ENCODE measurements at regions not wholly inside any gene's neighbourhood (a gene's known extent, or its start where the extent isn't known, plus 50 kb on each side); places are given as distances from the start of the nearest gene placed in this dataset.

DNA sequence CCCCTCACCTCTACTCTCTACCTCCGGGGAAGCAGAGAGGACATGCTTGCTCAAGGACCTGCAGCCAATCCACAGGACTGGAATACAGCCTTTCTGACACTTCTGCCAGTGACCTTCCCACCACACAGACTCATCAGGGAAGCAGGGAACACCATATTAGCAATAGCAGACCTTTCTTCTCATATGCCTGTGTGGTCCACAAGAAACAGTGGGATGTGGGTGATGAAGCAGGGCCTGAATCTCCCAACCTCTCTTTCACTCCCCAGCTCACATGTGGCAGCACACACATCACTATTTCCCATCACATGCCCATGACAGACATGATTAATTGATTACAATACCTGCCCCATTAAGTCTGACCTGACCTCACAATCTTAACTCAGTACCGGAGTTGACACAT is 695.1 kb downstream of the MATN1 start:
- DNase-seq (ENCODE audit: low read depth): no peak
- TF ChIP-seq MYC (IDR thresholded peaks at IDR 0.05; ENCODE audit: low read depth, low read length) (no peak), POLR2A (IDR thresholded peaks at IDR 0.05; ENCODE audit: extremely low read depth, insufficient read length) (no peak)
- TF ChIP-seq, protein P1, sequence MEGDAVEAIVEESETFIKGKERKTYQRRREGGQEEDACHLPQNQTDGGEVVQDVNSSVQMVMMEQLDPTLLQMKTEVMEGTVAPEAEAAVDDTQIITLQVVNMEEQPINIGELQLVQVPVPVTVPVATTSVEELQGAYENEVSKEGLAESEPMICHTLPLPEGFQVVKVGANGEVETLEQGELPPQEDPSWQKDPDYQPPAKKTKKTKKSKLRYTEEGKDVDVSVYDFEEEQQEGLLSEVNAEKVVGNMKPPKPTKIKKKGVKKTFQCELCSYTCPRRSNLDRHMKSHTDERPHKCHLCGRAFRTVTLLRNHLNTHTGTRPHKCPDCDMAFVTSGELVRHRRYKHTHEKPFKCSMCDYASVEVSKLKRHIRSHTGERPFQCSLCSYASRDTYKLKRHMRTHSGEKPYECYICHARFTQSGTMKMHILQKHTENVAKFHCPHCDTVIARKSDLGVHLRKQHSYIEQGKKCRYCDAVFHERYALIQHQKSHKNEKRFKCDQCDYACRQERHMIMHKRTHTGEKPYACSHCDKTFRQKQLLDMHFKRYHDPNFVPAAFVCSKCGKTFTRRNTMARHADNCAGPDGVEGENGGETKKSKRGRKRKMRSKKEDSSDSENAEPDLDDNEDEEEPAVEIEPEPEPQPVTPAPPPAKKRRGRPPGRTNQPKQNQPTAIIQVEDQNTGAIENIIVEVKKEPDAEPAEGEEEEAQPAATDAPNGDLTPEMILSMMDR (IDR thresholded peaks at IDR 0.05; ENCODE audit: low read depth, low read length): no peak
- TF ChIP-seq, protein P2, sequence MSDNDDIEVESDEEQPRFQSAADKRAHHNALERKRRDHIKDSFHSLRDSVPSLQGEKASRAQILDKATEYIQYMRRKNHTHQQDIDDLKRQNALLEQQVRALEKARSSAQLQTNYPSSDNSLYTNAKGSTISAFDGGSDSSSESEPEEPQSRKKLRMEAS (IDR thresholded peaks at IDR 0.05; ENCODE audit: low read depth, low read length): no peak
- H3K4me3 ChIP-seq (ENCODE audit: low read depth, low read length): no peak overlapping the region

DNA sequence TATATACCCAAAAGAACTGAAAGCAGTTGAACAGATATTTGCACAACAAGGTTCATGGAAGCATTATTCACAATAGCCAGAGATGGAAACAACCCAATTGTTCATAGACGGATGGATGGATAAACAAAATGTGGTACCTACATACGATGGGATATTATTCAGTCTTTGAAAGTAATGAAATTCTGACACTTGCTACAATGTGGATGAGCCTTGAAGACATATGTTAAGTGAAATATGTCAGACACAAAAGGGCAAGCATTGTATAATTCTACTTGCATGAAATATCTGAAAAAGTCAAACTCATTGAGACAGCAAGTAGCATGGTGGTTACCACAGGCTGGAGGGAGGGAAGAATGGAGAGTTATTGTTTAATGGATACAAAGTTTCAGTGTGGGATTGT is 696.1 kb downstream of the MATN1 start:
- no peak for DNase-seq (ENCODE audit: low read depth)
- TF ChIP-seq MYC (IDR thresholded peaks at IDR 0.05; ENCODE audit: low read depth, low read length) (no peak), POLR2A (IDR thresholded peaks at IDR 0.05; ENCODE audit: extremely low read depth, insufficient read length) (no peak)
- TF ChIP-seq, protein P2 (IDR thresholded peaks at IDR 0.05; ENCODE audit: low read depth, low read length): no peak
- TF ChIP-seq, protein P1 (IDR thresholded peaks at IDR 0.05; ENCODE audit: low read depth, low read length): no peak
- H3K4me3 ChIP-seq (ENCODE audit: low read depth, low read length): no peak overlapping the region

DNA sequence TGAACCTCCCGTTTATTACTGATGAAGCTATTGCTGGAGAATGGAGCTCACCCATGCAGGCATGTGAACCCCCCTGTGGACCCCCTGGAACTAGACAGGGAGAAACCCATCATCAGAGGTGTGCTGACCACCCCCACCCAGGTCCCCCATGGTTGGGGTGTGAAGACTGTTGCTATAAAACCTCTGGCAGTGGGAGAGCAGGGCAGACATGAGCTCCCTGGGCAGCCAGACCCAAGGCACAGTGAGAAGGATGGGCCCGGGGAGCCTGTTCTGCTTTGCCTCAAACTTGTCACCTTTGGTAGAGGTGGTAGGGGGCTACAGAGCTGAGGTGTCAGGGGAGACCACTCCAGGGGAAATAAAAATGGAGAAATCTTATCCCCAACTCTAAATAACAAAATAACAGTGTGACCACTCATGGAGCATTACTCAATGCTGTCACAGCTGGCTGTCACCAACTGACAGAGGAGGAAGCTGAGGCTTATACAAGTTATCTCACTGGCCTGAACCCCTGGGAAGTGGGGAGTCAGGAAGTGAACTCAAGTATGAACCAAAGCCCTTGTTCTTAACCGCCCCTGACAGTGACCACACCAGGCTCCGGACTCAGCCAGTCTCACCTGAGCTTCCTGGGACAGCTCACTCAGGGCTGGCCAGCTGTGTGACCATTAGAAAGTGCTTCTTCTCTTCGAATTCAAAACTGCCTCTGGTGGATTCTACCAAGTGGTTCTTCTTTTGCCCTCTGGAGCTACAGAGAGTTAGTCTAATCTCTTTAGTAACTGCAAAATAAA is 698.8 kb downstream of the MATN1 start:
- H3K4me3 ChIP-seq (ENCODE audit: low read depth, low read length): no peak overlapping the region
- TF ChIP-seq, protein P2 (IDR thresholded peaks at IDR 0.05; ENCODE audit: low read depth, low read length): no peak
- TF ChIP-seq MYC (IDR thresholded peaks at IDR 0.05; ENCODE audit: low read depth, low read length) (no peak), POLR2A (IDR thresholded peaks at IDR 0.05; ENCODE audit: extremely low read depth, insufficient read length) (no peak)
- TF ChIP-seq, protein P1 (IDR thresholded peaks at IDR 0.05; ENCODE audit: low read depth, low read length): no peak
- no peak for DNase-seq (ENCODE audit: low read depth)

DNA sequence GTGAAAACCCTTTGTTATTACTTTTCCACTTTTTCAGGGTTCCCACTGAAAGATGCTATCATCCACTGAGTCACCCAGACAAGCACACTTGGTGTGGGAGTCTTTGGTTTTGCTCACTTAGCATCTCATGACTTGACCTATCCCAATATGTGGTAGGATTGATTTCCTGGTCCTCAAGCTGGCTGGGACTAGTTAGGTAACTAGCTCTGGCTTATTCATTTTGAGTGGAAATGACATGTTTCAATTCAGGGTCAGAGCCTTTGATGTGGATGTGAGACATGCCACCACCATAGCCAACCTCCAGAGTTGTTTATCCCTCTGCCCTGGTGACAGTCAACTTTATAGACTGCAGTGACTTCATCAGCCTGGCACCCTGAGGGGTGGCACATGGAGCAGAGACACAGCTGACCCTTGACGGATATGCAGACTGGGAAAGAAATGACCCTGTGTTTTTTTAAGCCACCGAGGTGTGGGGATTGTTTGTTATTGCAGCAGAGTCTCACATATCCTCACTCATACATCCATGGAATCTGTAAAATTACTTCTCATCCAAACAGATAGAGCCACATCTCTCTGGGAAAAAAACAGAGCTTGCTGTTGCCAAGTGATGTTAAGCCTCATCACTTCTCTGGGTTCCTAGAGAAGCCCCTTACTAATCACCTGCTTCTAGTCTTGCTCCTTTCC is 699.9 kb downstream of the MATN1 start:
- no peak overlapping the region for H3K4me3 ChIP-seq (ENCODE audit: low read depth, low read length)
- no peak for DNase-seq (ENCODE audit: low read depth)
- TF ChIP-seq, protein P1 (IDR thresholded peaks at IDR 0.05; ENCODE audit: low read depth, low read length): no peak
- no peak for TF ChIP-seq MYC (IDR thresholded peaks at IDR 0.05; ENCODE audit: low read depth, low read length)
- TF ChIP-seq, protein P2 (IDR thresholded peaks at IDR 0.05; ENCODE audit: low read depth, low read length): no peak
- TF ChIP-seq POLR2A (IDR thresholded peaks at IDR 0.05; ENCODE audit: extremely low read depth, insufficient read length): no peak

DNA sequence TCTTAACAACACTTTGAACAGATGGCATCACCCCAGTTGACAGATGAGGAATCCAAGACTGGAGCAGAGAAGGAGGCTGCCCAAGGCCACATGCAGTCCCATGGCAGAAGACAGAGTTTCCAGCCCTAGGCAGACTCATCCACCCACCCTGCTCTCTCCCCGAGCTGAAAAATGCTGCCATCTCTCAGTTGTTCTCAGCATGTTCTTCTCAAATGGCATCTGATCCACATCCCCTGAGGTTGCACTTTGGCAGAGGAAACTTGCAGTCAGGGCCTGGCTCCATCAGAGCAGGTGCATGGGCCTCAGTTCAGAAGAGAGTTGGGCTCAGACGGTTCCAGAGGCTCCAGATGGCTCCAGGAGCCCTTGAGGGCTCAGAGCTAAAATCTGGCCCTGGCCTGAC is 709.4 kb downstream of the MATN1 start:
- no peak overlapping the region for H3K4me3 ChIP-seq (ENCODE audit: low read depth, low read length)
- no peak for TF ChIP-seq MYC (IDR thresholded peaks at IDR 0.05; ENCODE audit: low read depth, low read length)
- no peak for TF ChIP-seq POLR2A (IDR thresholded peaks at IDR 0.05; ENCODE audit: extremely low read depth, insufficient read length)
- TF ChIP-seq, protein P1 (IDR thresholded peaks at IDR 0.05; ENCODE audit: low read depth, low read length): no peak
- TF ChIP-seq, protein P2 (IDR thresholded peaks at IDR 0.05; ENCODE audit: low read depth, low read length): no peak
- no peak for DNase-seq (ENCODE audit: low read depth)

Data from NB4 (cell line).